MM.1S (cell line): ENCODE measurements at regions not wholly inside any gene's neighbourhood (a gene's known extent, or its start where the extent isn't known, plus 50 kb on each side); places are given as distances from the start of the nearest gene placed in this dataset.

Experiments
- DNase-seq: peaks from one replicate; pipeline ENCODE4 v3.0.0-alpha.2; 2015
- H2AFZ ChIP-seq: fragments of 300-600 bp; sonication (generic); 2 replicates; pipeline ENCODE4 v1.6.0; 2016; ENCODE audit warnings: antibody characterized with exemption, low read length
- H3F3A ChIP-seq: fragments of 300-600 bp; sonication (generic); 2 replicates; pipeline ENCODE4 v1.6.1; 2016; ENCODE audit warnings: mild to moderate bottlenecking, antibody characterized with exemption, low read length, moderate library complexity, mixed read lengths; ENCODE audit not compliant: insufficient read depth
- H3K27ac ChIP-seq: fragments of 300-600 bp; sonication (generic); 2 replicates; pipeline ENCODE4 v1.5.1; 2016; ENCODE audit warnings: mild to moderate bottlenecking, low read length
- H3K27me3 ChIP-seq: fragments of 300-600 bp; sonication (generic); replicated peaks from 2 replicates; pipeline ENCODE4 v1.6.0; 2016; ENCODE audit warnings: low read length; ENCODE audit not compliant: insufficient read depth
- H3K36me3 ChIP-seq: fragments of 300-600 bp; sonication (generic); replicated peaks from 2 replicates; pipeline ENCODE4 v1.6.1; 2016; ENCODE audit warnings: mild to moderate bottlenecking, low read length, mixed read lengths; ENCODE audit not compliant: insufficient read depth
- H3K4me1 ChIP-seq: fragments of 300-600 bp; sonication (generic); 2 replicates; pipeline ENCODE4 v1.6.1; 2016; ENCODE audit warnings: low read length, mixed read lengths
- H3K4me2 ChIP-seq: fragments of 300-600 bp; sonication (generic); 2 replicates; pipeline ENCODE4 v1.6.0; 2016; ENCODE audit warnings: low read depth, low read length
- H3K4me3 ChIP-seq: fragments of 300-600 bp; sonication (generic); 2 replicates; pipeline ENCODE4 v1.5.1; 2016; ENCODE audit warnings: low read length, mixed read lengths
- H3K79me2 ChIP-seq: fragments of 300-600 bp; sonication (generic); 2 replicates; pipeline ENCODE4 v1.6.1; 2016; ENCODE audit warnings: mixed run types, low read length, mixed read lengths
- H3K9ac ChIP-seq: fragments of 300-600 bp; sonication (generic); 2 replicates; pipeline ENCODE4 v1.6.1; 2016; ENCODE audit warnings: low read length, mixed read lengths
- H3K9me2 ChIP-seq: fragments of 300-600 bp; sonication (generic); replicated peaks from 2 replicates; pipeline ENCODE4 v1.6.1; 2016; ENCODE audit warnings: mild to moderate bottlenecking, low read length, mixed read lengths; ENCODE audit not compliant: insufficient read depth
- H3K9me3 ChIP-seq: fragments of 300-600 bp; sonication (generic); replicated peaks from 2 replicates; pipeline ENCODE4 v1.6.1; 2016; ENCODE audit warnings: mild to moderate bottlenecking, low read length, mixed read lengths; ENCODE audit not compliant: insufficient read depth
- H4K20me1 ChIP-seq: fragments of 300-600 bp; sonication (generic); 2 replicates; pipeline ENCODE4 v1.6.1; 2016; ENCODE audit warnings: mild to moderate bottlenecking, low read length, moderate library complexity, mixed read lengths; ENCODE audit not compliant: insufficient read depth
- CTCF ChIP-seq: fragments of 300-600 bp; sonication (generic); IDR thresholded peaks from 2 replicates; pipeline ENCODE4 v1.5.1; 2016; ENCODE audit warnings: antibody characterized with exemption, low read length, mixed read lengths
- EZH2 ChIP-seq: fragments of 300-600 bp; sonication (generic); optimal IDR thresholded peaks from 2 replicates; pipeline ENCODE3; 2017; ENCODE audit warnings: low read depth, mild to moderate bottlenecking, antibody characterized with exemption, low read length, mixed read lengths
- EZH2phosphoT487 ChIP-seq: fragments of 300-600 bp; sonication (generic); IDR thresholded peaks from 2 replicates; pipeline ENCODE4 v1.6.1; 2018; ENCODE audit warnings: antibody characterized with exemption, low read length

DNA sequence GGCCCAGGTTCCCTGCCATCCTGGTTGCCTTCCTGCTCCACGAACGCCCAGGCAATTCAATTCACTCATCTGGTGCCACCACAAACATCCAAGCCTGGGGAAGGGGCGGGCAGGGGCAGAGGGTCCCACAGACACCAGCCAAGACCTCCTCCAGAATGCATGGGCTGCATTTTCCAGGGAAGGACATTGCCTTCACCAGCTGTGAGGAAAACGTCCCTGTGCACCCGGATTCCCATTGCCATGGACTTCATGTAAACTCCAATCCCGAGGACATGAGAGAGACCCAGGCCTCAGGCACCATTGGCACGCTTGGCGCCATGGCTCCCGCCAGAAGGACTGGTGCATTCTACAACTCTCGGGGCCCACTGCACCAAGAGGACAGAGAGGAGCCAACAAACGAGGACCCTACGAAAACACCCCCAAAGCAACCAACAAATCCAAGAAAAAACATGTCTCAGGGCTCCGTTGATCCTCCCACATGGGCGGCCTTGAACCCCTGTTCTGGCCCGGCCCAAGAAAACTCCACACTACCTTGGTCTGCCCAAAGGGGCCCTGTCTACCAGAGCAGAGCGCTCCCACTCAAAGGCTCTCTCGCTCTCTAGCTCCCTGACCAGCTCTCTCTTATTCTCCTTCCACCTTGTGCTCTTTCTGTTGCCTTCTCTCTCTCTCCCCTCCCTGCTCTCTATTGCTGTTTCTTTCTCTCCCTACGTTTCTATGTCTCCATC lies 183.9 kb downstream of the ALG10 start:
- TF ChIP-seq CTCF (no peak), EZH2 (no peak), EZH2phosphoT487 (no peak)
- no peaks in the 10 kb centered on the region for H4K20me1 ChIP-seq
- H3K4me1 ChIP-seq: no peaks in the 10 kb centered on the region
- no peaks in the 10 kb centered on the region for H3K79me2 ChIP-seq
- no peak overlapping the region for H3K4me2 ChIP-seq
- no peaks in the 10 kb centered on the region for H3F3A ChIP-seq
- no peak overlapping the region for H3K4me3 ChIP-seq
- no peaks in the 10 kb centered on the region for H3K9me2 ChIP-seq
- no peak for DNase-seq
- no peaks in the 10 kb centered on the region for H3K9me3 ChIP-seq
- no peaks in the 10 kb centered on the region for H3K36me3 ChIP-seq
- H3K27ac ChIP-seq: no peak overlapping the region
- H2AFZ ChIP-seq: no peak overlapping the region
- no peak overlapping the region for H3K9ac ChIP-seq
- H3K27me3 ChIP-seq: no peaks in the 10 kb centered on the region

GRCh38 chr12:34207858-34208257 lies 185.6 kb downstream of the ALG10 start:
- Histone ChIP-seq H3K27ac (no peak overlapping the region), H2AFZ (no peak overlapping the region), H3K9me2 (no peaks in the 10 kb centered on the region), H3K9me3 (no peaks in the 10 kb centered on the region), H3K4me2 (no peak overlapping the region), H3K27me3 (no peaks in the 10 kb centered on the region), H3K4me3 (no peak overlapping the region), H3K36me3 (no peaks in the 10 kb centered on the region), H4K20me1 (no peaks in the 10 kb centered on the region), H3K9ac (no peak overlapping the region), H3K4me1 (no peaks in the 10 kb centered on the region), H3K79me2 (no peaks in the 10 kb centered on the region), H3F3A (no peaks in the 10 kb centered on the region)
- TF ChIP-seq EZH2phosphoT487 (no peak), CTCF (no peak), EZH2 (no peak)
- DNase-seq: no peak

DNA sequence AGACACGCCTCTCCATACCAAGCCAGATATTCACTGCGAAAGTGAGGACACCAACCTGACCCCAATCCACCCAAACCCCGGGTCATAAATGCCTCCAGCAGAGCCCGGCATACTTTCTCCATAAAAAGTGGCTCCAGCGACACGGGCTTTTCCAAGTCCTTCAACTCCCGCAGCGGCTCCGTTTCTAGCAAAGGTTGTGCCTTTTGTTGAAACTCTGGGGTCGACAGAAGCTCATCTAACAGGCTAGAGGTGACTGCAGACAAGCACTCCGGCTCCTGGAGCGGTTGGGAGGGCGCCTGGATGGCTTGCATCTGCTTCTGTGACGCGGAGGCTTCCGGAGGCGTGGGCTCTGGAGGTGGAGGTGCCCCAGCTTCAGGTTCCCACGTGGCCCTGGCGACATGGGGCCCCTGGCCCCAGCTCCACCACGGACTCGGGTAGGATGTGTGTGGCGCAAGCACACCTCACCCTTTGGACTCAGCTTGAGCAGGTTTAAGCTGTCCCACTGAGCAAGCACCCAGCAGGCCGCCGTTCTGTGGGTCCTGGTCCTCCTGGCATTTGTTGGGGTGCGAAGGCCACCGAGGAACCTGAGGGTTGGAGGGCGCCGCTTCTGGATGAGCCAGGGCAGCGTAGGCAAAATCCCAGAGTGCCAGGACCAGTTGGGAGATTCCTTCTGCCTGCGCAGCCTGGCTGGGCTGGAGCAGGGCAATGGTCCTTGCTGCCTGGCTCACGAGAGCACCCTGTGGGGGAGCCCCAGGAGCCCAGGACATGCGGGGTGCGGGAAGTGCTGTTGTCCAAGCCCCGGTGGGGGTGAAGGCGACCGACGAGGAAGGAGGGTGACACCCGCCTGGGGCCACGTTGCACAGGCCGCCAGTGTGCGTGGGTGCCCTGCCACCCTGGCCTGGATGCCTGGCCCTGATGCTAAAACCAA lies 186.3 kb downstream of the ALG10 start:
- TF ChIP-seq EZH2phosphoT487 (no peak), EZH2 (no peak), CTCF (no peak)
- H3K9me3 ChIP-seq: no peaks in the 10 kb centered on the region
- no peaks in the 10 kb centered on the region for H3K9me2 ChIP-seq
- H2AFZ ChIP-seq: no peak overlapping the region
- H3K4me3 ChIP-seq: no peak overlapping the region
- no peak for DNase-seq
- H3K27me3 ChIP-seq: no peaks in the 10 kb centered on the region
- H3K79me2 ChIP-seq: no peaks in the 10 kb centered on the region
- no peak overlapping the region for H3K27ac ChIP-seq
- no peaks in the 10 kb centered on the region for H4K20me1 ChIP-seq
- H3K9ac ChIP-seq: no peak overlapping the region
- H3K4me2 ChIP-seq: no peak overlapping the region
- H3K4me1 ChIP-seq: no peaks in the 10 kb centered on the region
- H3K36me3 ChIP-seq: no peaks in the 10 kb centered on the region
- H3F3A ChIP-seq: no peaks in the 10 kb centered on the region
